Activated CD4-positive, alpha-beta T cell treated with anti-CD3 and anti-CD28 coated beads, Interleukin-2, amount 50 U/mL, for 24 hours (primary cell): ENCODE measurements at regions not wholly inside any gene's neighbourhood (a gene's known extent, or its start where the extent isn't known, plus 50 kb on each side); places are given as distances from the start of the nearest gene placed in this dataset.

Experiments used
- DNase-seq, 2 donors: peaks; one replicate each; pipeline ENCODE4 v3.0.0-alpha.2; 2020; ENCODE audit warnings: low read depth in 1 of 2, low spot score in 1 of 2

DNA sequence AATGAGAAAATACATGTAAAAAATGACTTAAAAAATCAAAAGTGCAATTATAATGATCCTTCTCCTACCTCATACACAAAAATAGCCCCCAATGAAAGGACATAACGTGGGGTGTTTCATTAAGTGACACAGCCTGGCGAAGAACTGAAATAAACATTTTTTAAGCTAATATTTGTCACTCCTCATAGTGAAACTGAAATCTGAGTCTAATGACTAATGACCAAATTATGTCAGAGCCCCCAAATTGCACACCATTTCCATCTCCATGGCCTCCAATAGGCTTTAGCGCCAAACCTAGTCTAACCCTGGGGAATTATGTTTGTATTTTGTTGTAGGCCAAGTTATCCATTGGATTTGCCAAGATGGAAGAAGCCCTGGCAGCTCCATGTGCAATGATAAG is 119.1 kb downstream of the WT1 start:
- DNase-seq, result no peak

DNA sequence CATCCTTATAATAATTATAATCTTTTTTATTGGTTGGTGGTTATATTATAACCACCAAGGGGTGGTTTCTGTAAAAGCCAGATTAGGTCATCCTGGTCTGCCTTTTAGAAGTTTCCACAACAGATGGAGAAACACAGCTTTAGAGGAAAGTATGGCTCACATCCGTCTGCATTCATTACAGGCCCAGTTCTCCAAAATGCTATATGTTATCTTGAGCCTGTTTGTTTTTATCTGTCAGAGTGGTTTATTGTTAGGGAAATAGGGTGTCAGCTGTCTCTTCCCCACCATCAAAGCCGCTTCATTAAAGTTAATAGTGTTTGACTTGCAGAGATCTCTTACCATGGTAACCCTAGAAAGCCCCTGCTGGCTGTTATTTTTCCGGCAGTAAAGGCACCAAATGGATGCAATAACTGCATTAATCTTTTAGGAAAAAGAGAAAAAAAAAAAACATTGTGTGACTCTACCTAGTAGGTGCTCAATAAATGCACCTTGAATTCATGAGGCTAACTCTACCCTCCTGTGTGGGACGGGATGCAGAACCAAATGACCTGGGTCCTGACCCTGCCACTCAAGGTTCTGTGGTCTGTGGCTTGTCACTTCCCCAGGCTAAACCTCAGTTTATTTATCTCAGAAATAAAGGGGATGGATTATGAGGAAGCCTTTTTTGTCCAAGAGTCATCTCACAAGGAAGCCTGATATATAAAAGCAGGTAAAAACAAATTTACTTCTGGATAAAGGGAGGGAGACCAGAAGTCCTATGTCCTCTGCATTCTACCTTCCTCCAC is 118.3 kb downstream of the WT1 start:
- no peak for DNase-seq

DNA sequence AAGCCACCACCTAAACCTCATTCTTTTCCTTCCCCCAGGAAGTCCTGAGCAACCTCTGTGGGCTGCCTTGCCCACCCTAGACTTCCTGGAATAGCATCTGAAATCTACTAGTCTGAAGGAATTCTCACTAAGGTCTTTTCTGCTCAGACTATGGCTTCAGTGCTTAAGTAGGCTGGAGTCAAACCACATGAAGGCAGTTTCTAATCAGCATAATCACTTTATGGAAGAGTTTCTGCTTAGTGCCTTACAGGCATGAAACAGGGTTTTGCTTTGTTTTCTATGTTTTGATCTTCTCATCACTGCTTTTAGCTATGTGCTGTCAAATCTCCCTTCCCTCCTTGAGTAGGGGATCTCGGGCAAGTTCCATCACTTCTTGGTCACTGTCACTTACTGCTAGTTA is 117.7 kb downstream of the WT1 start:
- no peak for DNase-seq

DNA sequence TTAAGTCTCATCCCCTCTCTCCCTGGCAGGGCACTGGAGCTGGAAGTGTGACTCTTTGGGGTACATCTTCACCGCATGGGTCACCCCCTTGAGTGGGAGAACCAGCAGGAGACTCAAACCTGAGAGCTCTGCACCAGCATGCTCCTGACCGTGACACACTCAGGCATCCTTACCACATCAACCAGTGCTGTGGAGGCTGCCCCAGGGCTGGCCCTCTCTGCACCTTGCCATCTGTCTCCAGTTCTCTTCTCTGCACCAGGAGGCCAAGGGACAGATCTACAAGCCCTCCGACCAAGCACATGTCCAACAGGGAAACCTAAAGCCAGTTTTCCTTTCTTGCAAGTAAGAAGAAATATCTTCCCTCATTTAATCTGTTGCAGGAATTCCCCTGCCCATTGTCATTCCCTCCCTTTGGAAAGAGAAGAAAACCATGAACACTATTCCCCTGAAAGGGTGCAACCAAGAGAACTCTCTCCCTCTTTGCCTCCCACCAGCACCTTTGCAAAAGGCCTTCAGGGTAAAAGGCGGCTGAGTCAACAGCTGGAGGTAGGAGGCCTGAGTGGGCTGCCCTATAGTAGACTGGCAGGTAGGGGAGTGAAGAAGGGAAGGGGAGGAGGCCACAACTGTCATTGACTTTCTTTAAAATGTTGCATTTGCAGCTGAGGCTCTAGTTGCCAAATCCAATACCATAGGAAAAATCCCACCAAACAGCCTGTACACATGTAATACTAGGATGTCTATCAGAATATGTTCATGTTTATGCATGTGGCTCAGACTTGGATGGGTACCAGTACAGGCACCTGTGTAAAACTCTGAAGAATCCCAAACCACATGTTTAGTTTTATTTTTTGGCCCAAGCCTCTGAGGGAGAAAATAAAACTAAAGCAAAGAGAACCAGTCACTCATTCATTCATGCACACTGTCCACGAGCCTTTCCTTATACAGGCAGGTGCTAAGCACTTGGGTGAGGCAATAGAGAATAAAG is 117.0 kb downstream of the WT1 start:
- no peak for DNase-seq

DNA sequence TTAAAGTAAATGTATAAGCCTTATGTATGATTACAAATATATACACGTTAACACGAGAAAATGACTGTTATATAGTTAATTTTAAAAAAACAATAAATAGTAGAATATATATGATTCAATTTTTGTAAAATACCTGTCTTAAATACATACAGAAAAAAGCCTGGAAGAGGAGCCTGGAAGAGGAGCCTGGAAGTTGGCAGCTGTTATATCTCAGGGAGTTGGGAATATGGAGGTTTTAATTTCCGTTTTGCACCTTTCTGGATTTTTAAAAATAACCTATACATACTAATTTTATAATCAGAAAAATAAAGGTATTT is 111.6 kb downstream of the WT1 start:
- no peak for DNase-seq

DNA sequence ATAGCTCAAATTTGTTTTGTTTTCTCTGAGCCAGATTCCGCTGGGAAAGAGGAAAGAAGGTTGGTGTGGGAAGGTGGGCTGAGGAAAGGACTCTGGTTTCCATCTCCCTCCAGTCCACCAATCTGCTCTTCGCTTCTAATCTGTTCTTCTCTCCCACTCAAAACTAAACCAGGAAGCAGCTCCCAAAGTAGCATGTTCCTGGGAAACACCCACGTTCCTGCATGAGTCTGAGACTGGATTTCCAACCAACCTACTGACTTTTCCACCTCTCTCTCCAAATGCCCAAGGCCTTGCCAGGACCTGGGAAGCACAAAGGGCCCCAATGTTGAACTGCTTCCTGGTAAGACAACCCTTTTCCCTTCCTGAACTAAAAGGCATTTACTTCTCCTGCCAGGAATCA is 110.2 kb downstream of the WT1 start:
- no peak for DNase-seq

DNA sequence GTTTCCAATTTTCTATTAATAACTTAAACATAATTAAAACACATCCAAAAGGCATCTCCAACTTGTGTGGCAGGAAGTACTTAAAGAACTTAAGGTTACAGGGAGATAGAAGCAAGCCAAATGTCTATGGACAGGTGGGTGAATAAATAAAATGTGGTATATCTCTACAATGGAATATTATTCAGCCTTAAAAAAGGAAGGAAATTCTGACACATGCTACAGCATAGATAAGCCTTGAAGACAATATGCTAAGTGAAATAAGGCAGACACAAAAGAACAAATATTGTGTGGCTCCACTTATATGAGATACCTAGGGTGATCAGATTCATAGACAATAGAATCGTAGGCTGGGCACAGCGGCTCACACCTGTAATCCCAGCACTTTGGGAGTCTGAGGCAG is 109.6 kb downstream of the WT1 start:
- no peak for DNase-seq

DNA sequence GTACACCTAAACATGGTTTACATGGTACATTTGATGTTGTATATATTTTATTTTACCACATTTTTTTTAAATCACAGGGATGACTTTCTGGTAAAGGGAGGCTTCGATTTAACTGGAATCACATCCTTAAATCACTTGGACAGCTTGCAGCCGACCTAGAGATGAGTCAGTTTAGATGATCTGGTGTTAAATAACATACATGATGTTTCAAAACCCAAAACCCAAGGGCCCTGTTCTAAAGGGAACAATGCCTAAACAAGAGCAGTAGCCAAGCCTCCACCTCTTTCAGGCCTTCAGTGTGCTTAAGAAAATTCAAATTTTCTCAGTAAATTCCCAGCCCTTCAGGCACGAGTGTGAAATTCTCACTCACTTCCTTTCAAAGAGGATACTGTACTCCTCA is 108.8 kb downstream of the WT1 start:
- no peak for DNase-seq

DNA sequence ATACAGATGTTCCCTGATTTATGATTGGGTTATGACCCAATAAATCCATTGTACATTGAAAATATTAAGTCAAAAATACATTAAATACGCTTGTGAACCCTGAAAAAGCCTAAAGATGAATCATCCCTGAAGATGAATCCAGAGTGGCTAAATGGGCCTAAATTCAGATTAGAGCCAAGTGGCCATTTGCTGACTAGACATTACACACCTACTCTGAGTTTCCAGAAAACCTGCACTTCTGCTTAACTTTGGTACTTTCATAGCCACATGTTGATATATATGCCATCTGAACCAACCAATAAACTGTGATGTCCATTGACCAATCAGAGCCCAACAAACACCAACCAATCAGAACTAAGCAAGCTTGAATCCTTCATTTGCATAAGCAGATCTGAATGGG is 106.9 kb downstream of the WT1 start:
- no peak for DNase-seq

DNA sequence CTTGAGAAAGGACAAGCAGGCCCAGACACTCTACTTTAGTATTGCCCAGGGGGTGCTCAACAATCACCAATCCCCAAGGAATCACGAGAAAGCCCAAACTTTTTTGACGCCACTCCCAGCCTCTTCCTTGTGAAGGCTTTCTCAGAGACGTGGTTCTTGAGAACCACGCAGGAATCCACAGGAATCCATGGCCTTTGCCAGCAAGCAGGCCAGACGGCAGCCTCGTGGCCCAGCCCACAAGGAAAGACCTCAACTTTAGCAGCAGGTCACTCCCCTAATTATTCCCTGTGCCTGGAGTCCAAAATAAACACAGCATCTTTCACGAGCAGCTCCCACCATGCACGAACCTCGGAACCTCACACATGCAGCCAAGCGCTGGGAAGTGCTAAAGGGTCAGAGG is 104.2 kb downstream of the WT1 start:
- no peak for DNase-seq

DNA sequence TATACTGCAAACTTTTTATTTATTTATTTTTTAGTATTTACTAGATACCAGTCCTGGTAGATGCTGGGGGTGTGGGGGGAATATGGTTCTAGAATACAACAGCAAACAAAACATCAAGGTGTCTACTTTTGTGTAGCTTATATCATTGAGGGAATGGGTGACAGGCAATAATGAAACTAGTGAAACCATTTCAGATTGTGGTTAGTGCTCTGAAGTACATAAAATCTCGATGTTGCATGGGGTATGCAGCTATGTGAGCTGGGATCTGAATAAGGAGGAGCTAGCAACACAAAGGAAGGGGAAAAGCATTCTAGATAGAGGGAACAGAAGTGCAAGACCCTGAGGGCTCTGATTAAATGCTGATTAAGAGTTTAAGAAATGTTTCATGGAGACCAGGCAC is 103.5 kb downstream of the WT1 start:
- DNase-seq, result no peak

DNA sequence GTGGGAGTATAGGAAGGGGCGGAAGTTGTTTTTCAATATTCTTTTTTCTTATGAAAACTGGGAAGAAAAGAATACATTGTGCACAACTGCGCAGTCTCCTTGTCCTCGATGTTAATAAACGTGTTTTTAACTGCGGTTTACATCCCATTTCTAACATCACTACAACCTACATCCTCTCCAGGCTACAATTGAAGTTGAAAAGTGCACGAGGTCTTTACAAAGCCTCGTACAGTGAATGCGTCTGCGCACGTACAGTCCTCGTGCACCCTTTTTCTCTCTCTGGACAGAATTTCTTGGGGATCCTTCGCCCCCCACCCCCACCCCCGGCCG is 102.4 kb downstream of the WT1 start:
- no peak for DNase-seq

DNA sequence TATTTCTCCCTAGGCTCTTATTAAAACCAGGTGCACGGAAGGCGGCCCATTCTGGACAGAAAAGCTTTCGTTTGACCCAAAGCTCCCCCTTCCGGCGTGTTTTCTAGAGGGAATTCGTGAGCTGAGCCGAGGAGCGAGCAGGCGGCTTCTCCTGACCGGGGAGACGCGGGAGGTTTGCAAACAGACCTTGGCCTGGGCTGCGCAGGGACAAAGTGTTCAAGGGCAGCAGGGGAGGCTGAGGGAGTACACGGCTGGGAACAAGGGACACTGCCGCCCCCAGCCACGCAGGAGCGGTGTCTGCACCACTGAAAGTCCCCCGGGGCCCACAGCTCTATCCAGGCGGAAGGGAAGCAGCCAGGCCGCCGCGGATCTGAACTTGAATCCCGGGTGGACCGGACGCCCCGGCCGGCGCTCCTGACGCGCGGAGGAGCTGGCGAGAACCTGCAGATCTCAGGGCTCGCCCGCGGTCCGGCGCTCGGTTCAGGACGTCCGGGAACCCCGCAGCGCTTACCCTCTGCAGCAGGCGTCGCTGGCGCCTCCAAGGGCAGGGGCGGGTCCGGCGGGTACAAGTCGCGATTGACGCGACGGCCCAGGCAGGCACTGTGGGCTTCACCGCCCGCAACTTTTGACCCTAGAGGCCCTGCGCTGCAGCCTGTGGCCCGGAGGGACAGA is 101.9 kb downstream of the WT1 start:
- peak in 1 of 2 donors; percentile 20 for DNase-seq

DNA sequence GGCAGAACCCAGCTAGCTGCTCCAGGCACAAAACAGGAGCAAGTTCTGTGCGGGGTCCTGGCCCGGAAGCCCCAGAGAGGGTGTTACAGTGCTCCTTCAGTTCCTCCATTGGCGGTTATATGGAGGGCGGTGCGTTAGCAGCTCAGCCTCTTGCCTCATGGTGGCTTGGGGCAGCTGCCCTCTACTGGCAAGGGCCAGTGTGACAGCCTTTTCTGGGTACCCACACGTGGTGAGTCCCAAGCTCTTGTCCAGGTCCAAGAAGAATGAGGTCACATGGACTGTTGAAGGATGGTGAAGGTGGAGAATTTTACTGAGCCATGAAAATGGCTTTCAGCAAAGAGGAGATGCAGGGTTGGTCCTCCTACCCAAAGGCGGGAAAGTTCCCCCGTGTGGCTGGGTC is 100.5 kb downstream of the WT1 start:
- DNase-seq, result no peak
